Skeletal muscle satellite cell (primary cell): ENCODE measurements at regions not wholly inside any gene's neighbourhood (a gene's known extent, or its start where the extent isn't known, plus 50 kb on each side); places are given as distances from the start of the nearest gene placed in this dataset.
"Not testable (repeated sequence)": the region's sequence is repeated elsewhere in the genome, so short reads cannot be mapped to it uniquely, and the experiment has no call there.

Source experiments
- H3K27me3 ChIP-seq: 2 replicates; pipeline ENCODE4 v1.7.0; 2013; ENCODE audit warnings: low read length; ENCODE audit not compliant: control insufficient read depth, insufficient read depth
- H3K36me3 ChIP-seq: 2 replicates; pipeline ENCODE4 v1.7.0; 2013; ENCODE audit warnings: mild to moderate bottlenecking, control low read depth, low read length; ENCODE audit not compliant: insufficient read depth
- H3K4me1 ChIP-seq: 2 replicates; pipeline ENCODE4 v1.7.0; 2013; ENCODE audit warnings: low read length; ENCODE audit not compliant: control insufficient read depth, insufficient read depth
- H3K4me2 ChIP-seq: 2 replicates; pipeline ENCODE4 v1.7.0; 2013; ENCODE audit warnings: mild to moderate bottlenecking, low read length
- H3K4me3 ChIP-seq: 2 replicates; pipeline ENCODE4 v1.7.0; 2013; ENCODE audit warnings: low read length
- H3K9ac ChIP-seq: 2 replicates; pipeline ENCODE4 v1.7.0; 2013; ENCODE audit warnings: mild to moderate bottlenecking, low read depth, low read length, moderate library complexity
- H3K9me3 ChIP-seq: replicated peaks from 2 replicates; pipeline ENCODE4 v1.7.0; 2013; ENCODE audit warnings: mild to moderate bottlenecking, control low read depth, low read length

DNA sequence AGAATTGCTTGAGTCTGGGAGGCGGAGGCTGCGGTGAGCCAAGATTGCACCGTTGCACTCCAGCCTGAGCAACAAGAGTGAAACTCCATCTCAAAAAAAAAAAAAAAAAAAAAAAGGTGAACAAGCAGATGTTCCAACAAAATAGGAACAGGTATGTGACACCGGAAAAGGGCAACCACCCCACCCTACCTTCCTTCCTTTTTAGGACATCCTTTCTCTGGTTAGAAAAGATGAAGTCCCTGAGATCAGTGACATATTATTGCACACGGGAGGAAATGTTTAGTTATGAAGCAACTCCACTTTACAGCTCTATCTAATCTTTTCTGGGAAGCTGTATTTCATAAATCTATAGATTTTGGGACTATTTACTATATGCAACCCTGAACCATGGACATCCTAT is 114.2 kb upstream of the MON1B start:
- H3K4me2 ChIP-seq: no peak overlapping the region
- H3K9ac ChIP-seq: no peak overlapping the region
- no peaks in the 10 kb centered on the region for H3K36me3 ChIP-seq
- H3K4me3 ChIP-seq: no peak overlapping the region
- H3K27me3 ChIP-seq: no peaks in the 10 kb centered on the region
- no peaks in the 10 kb centered on the region for H3K9me3 ChIP-seq
- H3K4me1 ChIP-seq: no peaks in the 10 kb centered on the region

DNA sequence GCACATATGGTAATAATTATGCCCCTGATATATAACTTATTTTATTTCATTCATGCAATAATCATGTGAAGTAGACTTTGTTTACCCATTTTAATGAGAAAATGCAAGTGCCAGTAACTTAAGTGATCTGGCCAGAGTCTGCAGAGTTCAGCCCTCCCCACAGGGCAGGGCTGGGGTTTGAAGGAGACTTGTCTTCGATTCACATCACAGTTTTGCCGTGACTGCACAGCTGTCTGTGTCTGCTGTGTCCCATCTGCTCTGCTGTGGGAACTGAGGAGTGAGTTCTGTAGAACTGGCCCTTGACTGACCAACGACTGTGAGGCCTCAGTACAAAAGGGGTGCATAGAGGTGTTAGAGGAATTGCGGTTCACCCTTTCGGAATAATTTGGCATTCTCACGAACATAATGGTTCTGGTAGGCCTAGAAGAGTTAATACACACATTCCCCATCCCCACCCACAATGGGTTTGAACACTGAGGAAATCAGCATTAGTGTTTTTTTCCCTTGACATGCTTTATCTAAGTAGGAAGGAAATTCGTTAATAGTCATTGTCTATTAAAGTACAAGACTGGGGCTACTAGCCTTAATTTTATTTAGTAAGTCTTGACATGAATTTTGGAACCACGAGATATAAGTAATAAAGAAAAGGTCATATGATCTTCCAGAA is 113.6 kb upstream of the MON1B start:
- Histone ChIP-seq H3K27me3 (no peaks in the 10 kb centered on the region), H3K9ac (no peak overlapping the region), H3K4me1 (no peaks in the 10 kb centered on the region), H3K4me3 (no peak overlapping the region), H3K9me3 (no peaks in the 10 kb centered on the region), H3K36me3 (no peaks in the 10 kb centered on the region), H3K4me2 (no peak overlapping the region)

DNA sequence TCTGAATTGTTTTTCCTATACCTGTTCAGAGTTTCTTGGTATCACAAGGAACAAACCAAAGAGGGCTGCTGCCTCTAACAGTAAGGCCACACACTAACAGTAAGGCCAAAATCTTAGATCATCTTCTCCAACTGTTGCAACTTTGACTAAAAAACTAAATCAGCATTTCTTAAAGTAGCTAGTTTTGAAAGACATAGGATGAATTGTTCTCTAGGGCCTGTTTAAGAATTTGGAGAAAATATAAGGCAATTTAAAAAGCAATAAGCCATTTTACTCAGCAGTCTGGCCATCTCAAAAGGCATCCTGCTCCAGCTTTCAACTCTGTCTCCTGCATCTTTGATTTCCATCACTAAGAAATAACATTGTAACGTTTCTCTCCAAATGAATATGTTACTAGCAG is 105.0 kb upstream of the MON1B start:
- Histone ChIP-seq H3K9ac (no peak overlapping the region), H3K4me2 (no peak overlapping the region), H3K4me1 (no peaks in the 10 kb centered on the region), H3K36me3 (no peaks in the 10 kb centered on the region), H3K4me3 (no peak overlapping the region), H3K27me3 (no peaks in the 10 kb centered on the region), H3K9me3 (peaks cover 5% of the 10 kb centered on the region)

- H3K36me3 ChIP-seq: no peaks in the 10 kb centered on the region
- H3K9me3 ChIP-seq: peaks cover 2% of the 10 kb centered on the region
- H3K4me2 ChIP-seq: no peak overlapping the region
- H3K4me3 ChIP-seq: no peak overlapping the region
- H3K4me1 ChIP-seq: no peaks in the 10 kb centered on the region
- no peaks in the 10 kb centered on the region for H3K27me3 ChIP-seq
- no peak overlapping the region for H3K9ac ChIP-seq
These were observed 100.9 kb upstream of the MON1B start for GRCh38 chr16:77090062-77090461.

GRCh38 chr16:77093309-77093708 is 97.7 kb upstream of the MON1B start:
- H3K4me1 ChIP-seq: no peaks in the 10 kb centered on the region
- H3K27me3 ChIP-seq: no peaks in the 10 kb centered on the region
- no peak overlapping the region for H3K9ac ChIP-seq
- no peaks in the 10 kb centered on the region for H3K36me3 ChIP-seq
- H3K4me2 ChIP-seq: no peak overlapping the region
- no peaks in the 10 kb centered on the region for H3K9me3 ChIP-seq
- no peak overlapping the region for H3K4me3 ChIP-seq

DNA sequence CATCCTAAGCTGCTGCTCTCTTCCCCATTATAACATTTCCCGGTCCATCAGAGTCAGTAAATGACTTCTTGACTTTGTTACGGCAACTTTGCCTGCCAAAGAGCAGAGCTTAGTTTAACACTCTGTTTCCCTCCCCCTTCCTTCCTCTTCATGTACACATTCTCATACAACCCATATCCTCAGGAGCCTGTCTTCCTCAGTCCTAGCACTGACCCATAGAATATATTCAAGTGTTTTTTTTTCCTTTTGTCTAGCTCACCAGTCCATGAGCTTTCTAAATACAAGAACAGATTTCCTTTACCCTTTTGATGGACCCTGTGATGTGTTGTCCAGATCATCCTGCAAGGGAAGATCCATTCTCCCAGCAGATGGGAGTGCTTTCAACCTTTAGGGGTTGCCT is 97.0 kb upstream of the MON1B start:
- H3K4me1 ChIP-seq: no peaks in the 10 kb centered on the region
- no peak overlapping the region for H3K4me3 ChIP-seq
- H3K4me2 ChIP-seq: no peak overlapping the region
- no peaks in the 10 kb centered on the region for H3K9me3 ChIP-seq
- H3K36me3 ChIP-seq: no peaks in the 10 kb centered on the region
- H3K9ac ChIP-seq: no peak overlapping the region
- no peaks in the 10 kb centered on the region for H3K27me3 ChIP-seq

DNA sequence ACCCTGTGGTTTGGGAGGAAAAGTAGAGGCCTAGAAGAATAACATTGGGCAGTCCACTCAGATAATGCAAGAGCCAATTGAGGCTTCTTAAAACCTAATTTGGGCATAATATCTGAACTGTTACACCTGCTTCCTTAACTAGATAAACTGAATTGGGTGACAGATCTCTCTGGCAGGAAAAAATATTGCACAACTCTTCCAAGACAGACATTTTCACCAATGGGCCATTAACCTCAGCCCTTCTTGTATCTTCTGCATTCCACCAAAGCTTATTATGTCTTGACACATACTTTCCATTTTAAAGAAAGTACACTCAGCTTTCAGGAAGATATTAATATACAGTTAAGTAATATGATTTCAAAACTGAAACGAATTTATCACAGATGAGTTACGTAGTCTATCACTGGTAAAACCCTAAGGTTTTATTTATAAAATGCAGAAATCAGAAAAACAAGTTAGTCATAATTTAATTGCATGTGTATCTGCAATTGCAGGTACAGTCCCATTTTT is 79.9 kb upstream of the MON1B start:
- Histone ChIP-seq H3K4me1 (no peaks in the 10 kb centered on the region), H3K9me3 (no peaks in the 10 kb centered on the region), H3K4me3 (no peak overlapping the region), H3K36me3 (no peaks in the 10 kb centered on the region), H3K9ac (no peak overlapping the region), H3K4me2 (no peak overlapping the region), H3K27me3 (no peaks in the 10 kb centered on the region)

- H3K9me3 ChIP-seq: no peaks in the 10 kb centered on the region
- no peak overlapping the region for H3K4me3 ChIP-seq
- H3K4me2 ChIP-seq: no peak overlapping the region
- H3K36me3 ChIP-seq: no peaks in the 10 kb centered on the region
- H3K9ac ChIP-seq: no peak overlapping the region
- H3K27me3 ChIP-seq: no peaks in the 10 kb centered on the region
- no peaks in the 10 kb centered on the region for H3K4me1 ChIP-seq
These were observed 78.2 kb upstream of the MON1B start for GRCh38 chr16:77112746-77113145.

GRCh38 chr16:77113835-77114234 is 77.2 kb upstream of the MON1B start:
- Histone ChIP-seq H3K9me3 (no peaks in the 10 kb centered on the region), H3K4me3 (no peak overlapping the region), H3K9ac (no peak overlapping the region), H3K4me2 (no peak overlapping the region), H3K36me3 (no peaks in the 10 kb centered on the region), H3K4me1 (no peaks in the 10 kb centered on the region), H3K27me3 (no peaks in the 10 kb centered on the region)

DNA sequence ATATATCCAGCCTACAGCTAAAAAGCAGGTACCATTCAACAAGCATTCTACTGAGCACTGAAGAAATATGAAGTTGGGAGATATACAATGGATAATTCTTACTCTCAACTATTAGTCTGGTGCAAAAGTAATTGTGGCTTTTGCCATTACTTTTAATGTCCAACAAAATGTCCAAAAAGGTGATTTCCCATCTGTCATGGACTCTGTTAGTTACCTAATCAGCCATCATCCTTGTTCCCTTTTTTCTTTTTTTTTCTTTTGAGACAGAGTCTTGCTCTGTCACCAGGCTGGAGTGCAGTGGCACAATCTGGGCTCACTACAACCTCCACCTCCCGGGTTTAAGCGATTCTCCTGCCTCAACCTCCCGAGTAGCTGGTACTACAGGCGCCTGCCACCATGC is 76.6 kb upstream of the MON1B start:
- not testable (repeated sequence) for H3K9ac ChIP-seq, H3K4me1 ChIP-seq, H3K36me3 ChIP-seq, H3K4me2 ChIP-seq, H3K27me3 ChIP-seq, H3K4me3 ChIP-seq, H3K9me3 ChIP-seq

- Histone ChIP-seq H3K9me3 (no peaks in the 10 kb centered on the region), H3K27me3 (no peaks in the 10 kb centered on the region), H3K9ac (no peak overlapping the region), H3K4me2 (no peak overlapping the region), H3K4me1 (no peaks in the 10 kb centered on the region), H3K4me3 (no peak overlapping the region), H3K36me3 (no peaks in the 10 kb centered on the region)
These were observed 74.1 kb upstream of the MON1B start for GRCh38 chr16:77116856-77117255.

DNA sequence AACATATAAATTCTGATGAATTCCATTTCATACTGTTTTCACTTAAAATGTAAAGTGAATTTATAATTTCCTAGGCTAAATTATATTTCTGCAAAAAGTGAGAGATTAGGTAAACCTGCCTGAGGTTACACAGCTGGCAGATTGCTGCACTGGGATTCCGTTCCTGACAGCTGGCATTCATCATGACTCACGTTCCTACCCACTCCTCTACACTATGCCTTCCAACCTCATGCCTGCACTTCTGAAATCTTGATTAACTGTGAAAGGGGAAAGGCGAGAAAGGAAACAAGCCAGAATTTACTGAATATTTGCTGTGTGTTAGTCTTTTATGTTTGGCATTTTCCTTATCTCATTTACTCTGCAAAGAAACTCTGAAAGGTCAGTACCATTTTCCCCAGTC is 73.3 kb upstream of the MON1B start:
- Histone ChIP-seq H3K9ac (no peak overlapping the region), H3K4me2 (no peak overlapping the region), H3K9me3 (no peaks in the 10 kb centered on the region), H3K4me1 (no peaks in the 10 kb centered on the region), H3K36me3 (no peaks in the 10 kb centered on the region), H3K27me3 (no peaks in the 10 kb centered on the region), H3K4me3 (no peak overlapping the region)
